H9 (cell line): ENCODE measurements at regions not wholly inside any gene's neighbourhood (a gene's known extent, or its start where the extent isn't known, plus 50 kb on each side); places are given as distances from the start of the nearest gene placed in this dataset.

Experiments used
- DNase-seq: peaks from one replicate; pipeline ENCODE4 v3.0.0-alpha.2; 2017
- H2AFZ ChIP-seq: one replicate; pipeline ENCODE4 v1.6.1; 2013; ENCODE audit warnings: mild to moderate bottlenecking, low read length, control low read depth, moderate library complexity
- H2AK5ac ChIP-seq: 2 replicates; pipeline ENCODE4 v1.6.1; 2013; ENCODE audit warnings: low read length, control low read depth, mixed read lengths; ENCODE audit not compliant: insufficient read length
- H2BK120ac ChIP-seq: one replicate; pipeline ENCODE4 v1.6.1; 2013; ENCODE audit warnings: low read depth, mild to moderate bottlenecking, low read length, control low read depth, inconsistent platforms; ENCODE audit not compliant: poor library complexity, severe bottlenecking
- H2BK12ac ChIP-seq: 2 replicates; pipeline ENCODE4 v1.6.1; 2013; ENCODE audit warnings: low read length, control low read depth, mixed read lengths, low read depth; ENCODE audit not compliant: insufficient read length
- H2BK15ac ChIP-seq: 2 replicates; pipeline ENCODE4 v1.6.1; 2013; ENCODE audit warnings: low read depth, low read length, control low read depth
- H2BK20ac ChIP-seq: one replicate; pipeline ENCODE4 v1.6.1; 2013; ENCODE audit warnings: low read depth, mild to moderate bottlenecking, low read length, control low read depth, inconsistent platforms; ENCODE audit not compliant: poor library complexity, severe bottlenecking
- H2BK5ac ChIP-seq: 2 replicates; pipeline ENCODE4 v1.6.1; 2013; ENCODE audit warnings: low read length, control low read depth, mixed read lengths; ENCODE audit not compliant: insufficient read length
- H3K14ac ChIP-seq: 2 replicates; pipeline ENCODE4 v1.6.1; 2013; ENCODE audit warnings: low read length, control low read depth; ENCODE audit not compliant: insufficient read depth
- H3K18ac ChIP-seq: 2 replicates; pipeline ENCODE4 v1.6.1; 2013; ENCODE audit warnings: low read depth, mild to moderate bottlenecking, mixed read lengths, low read length, control low read depth; ENCODE audit not compliant: insufficient read length
- H3K23ac ChIP-seq: 2 replicates; pipeline ENCODE4 v1.6.1; 2013; ENCODE audit warnings: low read length, control low read depth, mixed read lengths, low read depth; ENCODE audit not compliant: insufficient read length
- H3K23me2 ChIP-seq: 2 replicates; pipeline ENCODE4 v1.6.1; 2013; ENCODE audit warnings: low read depth, mild to moderate bottlenecking, mixed read lengths, low read length, control low read depth; ENCODE audit not compliant: insufficient read length, poor library complexity, severe bottlenecking
- H3K27ac ChIP-seq: 2 replicates; pipeline ENCODE4 v1.5.1; 2013; ENCODE audit warnings: low read length, control low read depth, mixed read lengths, low read depth; ENCODE audit not compliant: insufficient read length
- H3K27me3 ChIP-seq: 2 replicates; pipeline ENCODE4 v1.6.1; 2013; ENCODE audit warnings: low read length, control low read depth, inconsistent platforms; ENCODE audit not compliant: insufficient read depth
- H3K4ac ChIP-seq: 2 replicates; pipeline ENCODE4 v1.6.1; 2013; ENCODE audit warnings: low read depth, mild to moderate bottlenecking, control low read depth, inconsistent platforms, low read length, moderate library complexity
- H3K4me1 ChIP-seq: 2 replicates; pipeline ENCODE4 v1.6.1; 2013; ENCODE audit warnings: low read length, control low read depth, inconsistent platforms; ENCODE audit not compliant: insufficient read depth
- H3K4me2 ChIP-seq: 2 replicates; pipeline ENCODE4 v1.6.1; 2013; ENCODE audit warnings: low read length, control low read depth, mixed read lengths; ENCODE audit not compliant: insufficient read length, insufficient read depth
- H3K56ac ChIP-seq: 2 replicates; pipeline ENCODE4 v1.6.1; 2013; ENCODE audit warnings: low read depth, mild to moderate bottlenecking, mixed read lengths, low read length, control low read depth; ENCODE audit not compliant: insufficient read length
- H3K79me1 ChIP-seq: 2 replicates; pipeline ENCODE4 v1.6.1; 2013; ENCODE audit warnings: low read depth, mild to moderate bottlenecking, moderate library complexity, low read length, control low read depth, inconsistent platforms; ENCODE audit not compliant: insufficient read depth, poor library complexity, severe bottlenecking
- H3K79me2 ChIP-seq: 2 replicates; pipeline ENCODE4 v1.6.1; 2013; ENCODE audit warnings: low read length, control low read depth, inconsistent platforms; ENCODE audit not compliant: insufficient read depth
- H3K9ac ChIP-seq: 2 replicates; pipeline ENCODE4 v1.6.1; 2013; ENCODE audit warnings: low read length, control low read depth, mixed read lengths; ENCODE audit not compliant: insufficient read length; ENCODE audit errors: extremely low read depth
- H3K9me3 ChIP-seq: one replicate; pipeline ENCODE4 v1.6.1; 2013; ENCODE audit warnings: low read depth, low read length, inconsistent platforms; ENCODE audit not compliant: control insufficient read depth
- H3T11ph ChIP-seq: one replicate; pipeline ENCODE4 v1.6.1; 2013; ENCODE audit warnings: mild to moderate bottlenecking, low read length, control low read depth, inconsistent platforms
- H4K20me1 ChIP-seq: one replicate; pipeline ENCODE4 v1.6.1; 2013; ENCODE audit not compliant: control insufficient read depth, insufficient read length, insufficient read depth
- H4K5ac ChIP-seq: 2 replicates; pipeline ENCODE4 v1.6.1; 2013; ENCODE audit warnings: low read depth, mild to moderate bottlenecking, mixed read lengths, low read length, control low read depth; ENCODE audit not compliant: insufficient read length
- H4K8ac ChIP-seq: replicated peaks from 2 replicates; pipeline ENCODE4 v1.6.1; 2013; ENCODE audit warnings: low read length, control low read depth, mixed read lengths, low read depth; ENCODE audit not compliant: insufficient read length
- H4K91ac ChIP-seq: 2 replicates; pipeline ENCODE4 v1.6.1; 2013; ENCODE audit warnings: low read depth, mild to moderate bottlenecking, moderate library complexity, mixed read lengths, low read length, control low read depth; ENCODE audit not compliant: insufficient read length
- H3K27ac Mint-ChIP-seq, 3 experiments: 2 replicates in 2 of 3; 3 replicates in 1 of 3; pipeline ENCODE4 v1.8.0; 2020 to 2021; ENCODE audit warnings: mixed read lengths in 3 of 3, mild to moderate bottlenecking in 1 of 3, moderate library complexity in 1 of 3
- H3K27me3 Mint-ChIP-seq: 2 replicates; pipeline ENCODE4 v1.8.0; 2021; ENCODE audit warnings: low read depth, mild to moderate bottlenecking, moderate library complexity, mixed read lengths
- H3K36me3 Mint-ChIP-seq, 3 experiments: 2 replicates in 2 of 3; 3 replicates in 1 of 3; pipeline ENCODE4 v1.8.0; 2020 to 2021; ENCODE audit warnings: low read depth in 3 of 3, mixed read lengths in 3 of 3; ENCODE audit not compliant: insufficient read depth in 1 of 3
- H3K4me1 Mint-ChIP-seq, 2 experiments: 2 replicates each; pipeline ENCODE4 v1.8.0; 2020; ENCODE audit warnings: mixed read lengths in 2 of 2
- H3K4me3 Mint-ChIP-seq, 2 experiments: 2 replicates in 1 of 2; 3 replicates in 1 of 2; pipeline ENCODE4 v1.8.0; 2020 to 2021; ENCODE audit warnings: mild to moderate bottlenecking in 2 of 2, mixed read lengths in 2 of 2, moderate library complexity in 1 of 2
- H3K9me3 Mint-ChIP-seq, 2 experiments: 2 replicates in 1 of 2; 3 replicates in 1 of 2; pipeline ENCODE4 v1.8.0; 2020; ENCODE audit warnings: mild to moderate bottlenecking in 2 of 2, mixed read lengths in 2 of 2, moderate library complexity in 1 of 2
- CTCF ChIP-seq: fragments of 200-600 bp; sonication (generic); conservative IDR thresholded peaks from 3 replicates; pipeline ENCODE4 v1.8.0; 2021; ENCODE audit warnings: antibody characterized with exemption, mild to moderate bottlenecking

DNA sequence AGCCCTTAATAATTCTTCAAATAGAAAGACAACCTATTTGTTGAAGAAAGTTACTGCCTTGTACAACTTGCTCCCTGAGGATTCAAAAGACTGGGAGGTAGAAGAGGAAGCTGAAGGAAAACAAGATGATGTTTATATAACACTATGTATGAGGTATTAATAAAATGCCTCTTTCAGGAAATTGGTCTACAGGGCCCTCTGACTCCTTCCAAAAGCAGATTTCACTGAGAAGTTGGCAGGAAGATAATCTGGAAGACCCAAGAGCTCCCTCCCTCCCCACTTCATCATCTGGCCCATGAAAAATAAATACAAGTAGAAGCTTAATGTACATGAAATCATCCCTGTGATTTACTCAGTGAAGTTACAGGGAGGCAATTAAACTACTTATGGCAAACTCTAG is 107.5 kb upstream of the MAGEC2 start:
- H3K23ac ChIP-seq: no peak overlapping the region
- H2BK20ac ChIP-seq: no peak overlapping the region
- no peak for DNase-seq
- Mint-ChIP-seq H3K27ac (no peak overlapping the region), H3K27me3 (no peaks in the 10 kb centered on the region), H3K4me3 (no peak overlapping the region), H3K36me3 (no peaks in the 10 kb centered on the region), H3K9me3 (peaks cover 49 to 57% of the 10 kb centered on the region in 2 experiments), H3K4me1 (peaks cover 4% of the 10 kb centered on the region in 2 experiments; a peak in 2 of 4 replicates)
- H4K91ac ChIP-seq: no peak overlapping the region
- H3K79me1 ChIP-seq: no peaks in the 10 kb centered on the region
- no peak overlapping the region for H3T11ph ChIP-seq
- no peaks in the 10 kb centered on the region for H3K4me1 ChIP-seq
- no peak overlapping the region for H2BK12ac ChIP-seq
- H2AFZ ChIP-seq: no peak overlapping the region
- H3K27me3 ChIP-seq: no peaks in the 10 kb centered on the region
- no peak overlapping the region for H3K18ac ChIP-seq
- H3K4ac ChIP-seq: no peak overlapping the region
- H3K27ac ChIP-seq: no peak overlapping the region
- no peaks in the 10 kb centered on the region for H3K79me2 ChIP-seq
- H4K8ac ChIP-seq: no peak overlapping the region
- no peaks in the 10 kb centered on the region for H3K23me2 ChIP-seq
- H2BK120ac ChIP-seq: no peak overlapping the region
- no peak overlapping the region for H3K9ac ChIP-seq
- H2BK5ac ChIP-seq: no peak overlapping the region
- TF ChIP-seq CTCF: no peak
- no peak overlapping the region for H2AK5ac ChIP-seq
- no peak overlapping the region for H3K4me2 ChIP-seq
- H4K20me1 ChIP-seq: no peaks in the 10 kb centered on the region
- no peak overlapping the region for H4K5ac ChIP-seq
- no peak overlapping the region for H3K14ac ChIP-seq
- no peaks in the 10 kb centered on the region for H3K9me3 ChIP-seq
- no peak overlapping the region for H3K56ac ChIP-seq
- no peak overlapping the region for H2BK15ac ChIP-seq
